ENCODE measurements at regions not wholly inside any gene's neighbourhood (a gene's known extent, or its start where the extent isn't known, plus 50 kb on each side); places are given as distances from the start of the nearest gene placed in this dataset.

GRCh38 chr2:33696234-33696633, 97.1 kb upstream of the FAM98A start (continued):
- no peak for TF ChIP-seq SIX5 (IDR thresholded peaks at IDR 0.05; ENCODE audit: low read depth, low read length, severe bottlenecking)
- TF ChIP-seq POLR2AphosphoS2 (IDR thresholded peaks at IDR 0.05; ENCODE audit: low read depth, low read length): no peak
- no peak for TF ChIP-seq POLR2AphosphoS5 (IDR thresholded peaks at IDR 0.05; ENCODE audit: low read length)

GRCh38 chr2:33694904-33695303, 95.8 kb upstream of the FAM98A start:
- H2AFZ ChIP-seq (ENCODE audit: control insufficient read depth, low read depth, low read length): no peak overlapping the region
- WGBS (ENCODE audit: insufficient coverage, insufficient replicate concordance, low lambda C conversion rate, missing lambda C conversion rate): 80% methylated on average over 1 of the region's 1 CpG
- H3K9ac ChIP-seq (ENCODE audit: control insufficient read depth, insufficient read depth, low read length): no peak overlapping the region
- no peak overlapping the region for H3K4me2 ChIP-seq (ENCODE audit: control insufficient read depth, insufficient read depth)
- in situ Hi-C loops (cut with MboI): loop anchor here (25.0 kb wide), 1 partner anchor 1717 kb away; no protein-coding TSS in a partner anchor
- H3K79me2 ChIP-seq (ENCODE audit: control insufficient read depth, insufficient read depth, low read length): no peaks in the 10 kb centered on the region
- DNase-seq (ENCODE audit: low read depth, low spot score) (no peak), ATAC-seq (no peak), FAIRE-seq (no peak)
- no peaks in the 10 kb centered on the region for H3K4me1 ChIP-seq (ENCODE audit: control insufficient read depth, insufficient read depth, low read length)
- ChIA-PET RAD21 (ENCODE audit: unreplicated experiment) (no interaction called here), SMC1A (ENCODE audit: uncharacterized antibody, unreplicated experiment) (no interaction called here), CTCF (no interaction called here), POLR2A (no interaction called here)
- no TSS peak for BruUV-seq (replicated peaks)
- H3K9me3 ChIP-seq (replicated peaks; ENCODE audit: control insufficient read depth, insufficient read depth, low read length): no peaks in the 10 kb centered on the region
- intact Hi-C loops (cut with micrococcal nuclease; ENCODE audit: unreplicated experiment): no loop called here
- no peaks in the 10 kb centered on the region for H4K20me1 ChIP-seq (ENCODE audit: control insufficient read depth, insufficient read depth)
- no peak overlapping the region for H3K4me3 ChIP-seq
- no peaks in the 10 kb centered on the region for H3K27me3 ChIP-seq (replicated peaks in 1 of 2; ENCODE audit: control insufficient read depth in 2 of 2, insufficient read depth in 2 of 2, low read length in 1 of 2)
- H3K36me3 ChIP-seq (ENCODE audit: control insufficient read depth in 2 of 2, insufficient read depth in 2 of 2, low read length in 1 of 2): no peaks in the 10 kb centered on the region
- H3K27ac ChIP-seq (ENCODE audit: control insufficient read depth, insufficient read depth): no peak overlapping the region
- TF ChIP-seq ZNF207 (IDR thresholded peaks at IDR 0.05; ENCODE audit: borderline replicate concordance) (no peak), YY1 (IDR thresholded peaks at IDR 0.05; ENCODE audit: low read depth, low read length) (no peak), EP300 (IDR thresholded peaks at IDR 0.05; ENCODE audit: borderline replicate concordance in 1 of 2, control insufficient read depth in 1 of 2, low read depth in 2 of 2, low read length in 2 of 2) (no peak), PRDM15 (CRISPR knock-in tag; IDR thresholded peaks at IDR 0.05) (no peak), GABPA (IDR thresholded peaks at IDR 0.05; ENCODE audit: low read depth) (no peak), POU2F2 (IDR thresholded peaks at IDR 0.05; ENCODE audit: borderline replicate concordance, low read depth, low read length) (no peak), MEF2B (IDR thresholded peaks at IDR 0.05; ENCODE audit: partially characterized antibody, poor library complexity, severe bottlenecking) (no peak), SP1 (IDR thresholded peaks at IDR 0.05; ENCODE audit: low read depth, low read length) (no peak), ELK1 (IDR thresholded peaks at IDR 0.05; ENCODE audit: low read depth, low read length) (no peak), ZNF384 (IDR thresholded peaks at IDR 0.05; ENCODE audit: borderline replicate concordance, low read depth, low read length) (no peak), IKZF1 (conservative IDR thresholded peaks at IDR 0.05) (no peak), SIX5 (IDR thresholded peaks at IDR 0.05; ENCODE audit: low read depth, low read length, severe bottlenecking) (no peak), ZBTB40 (IDR thresholded peaks at IDR 0.05; ENCODE audit: borderline replicate concordance) (no peak)

All from GM12878 (cell line).